SK-N-SH (cell line): ENCODE measurements at regions not wholly inside any gene's neighbourhood (a gene's known extent, or its start where the extent isn't known, plus 50 kb on each side); places are given as distances from the start of the nearest gene placed in this dataset.

Experiments
- CTCF ChIA-PET: fragments of 300-600, 350-600 bp; formaldehyde crosslinking; extraction: SDS; loops from one replicate; lab custom pipeline; 2021; lab: Yijun Ruan, JAX
- POLR2A ChIA-PET: fragments of 350-600 bp; sonication (Branson Sonifier 250); formaldehyde crosslinking; extraction: SDS; loops from one replicate; lab custom pipeline; 2020; ENCODE audit warnings: antibody characterized with exemption, inconsistent platforms; lab: Yijun Ruan, JAX
- DNase-seq: peaks from one replicate; pipeline ENCODE4 v3.0.0; 2012
- H2AFZ ChIP-seq: fragments of 200-600 bp; sonication (generic); 2 replicates; pipeline ENCODE4 v1.8.1; 2016; ENCODE audit warnings: antibody characterized with exemption, mild to moderate bottlenecking, low read depth
- H3F3A ChIP-seq: fragments of 200-600 bp; sonication (generic); replicated peaks from 2 replicates; pipeline ENCODE3; 2016; ENCODE audit warnings: antibody characterized with exemption, mild to moderate bottlenecking; ENCODE audit not compliant: insufficient read depth
- H3K27ac ChIP-seq, 2 experiments: fragments of 200-500 bp in 1 of 2; fragments of 200-600 bp in 1 of 2; sonication (Bioruptor generic) in 1 of 2; sonication (generic), shearing (Covaris generic) in 1 of 2; 2 replicates each; pipeline versions ENCODE4 v1.5.1 to v1.6.1; 2014 to 2016; ENCODE audit warnings: low read depth in 2 of 2, inconsistent platforms in 1 of 2, low read length in 1 of 2, mild to moderate bottlenecking in 1 of 2, mixed read lengths in 1 of 2
- H3K27me3 ChIP-seq: fragments of 200-600 bp; sonication (generic), shearing (Covaris generic); 2 replicates; pipeline ENCODE4 v1.6.1; 2016; ENCODE audit warnings: mixed run types; ENCODE audit not compliant: insufficient read depth
- H3K36me3 ChIP-seq, 2 experiments: fragments of 200-500 bp in 1 of 2; fragments of 200-600 bp in 1 of 2; sonication (Bioruptor generic) in 1 of 2; sonication (generic) in 1 of 2; replicated peaks in 1 of 2; 2 replicates each; pipeline versions ENCODE3 to v1.5.1; 2014 to 2016; ENCODE audit warnings: low read length in 1 of 2, mild to moderate bottlenecking in 1 of 2; ENCODE audit not compliant: insufficient read depth in 2 of 2, control insufficient read depth in 1 of 2
- H3K4me1 ChIP-seq, 2 experiments: fragments of 200-500 bp in 1 of 2; fragments of 200-600 bp in 1 of 2; sonication (Bioruptor generic) in 1 of 2; sonication (generic), shearing (Covaris generic) in 1 of 2; 2 replicates each; pipeline versions ENCODE4 v1.5.1 to v1.6.1; 2014 to 2016; ENCODE audit warnings: low read depth in 1 of 2, low read length in 1 of 2, mixed run types in 1 of 2; ENCODE audit not compliant: insufficient read depth in 2 of 2, control insufficient read depth in 1 of 2
- H3K4me2 ChIP-seq: fragments of 200-600 bp; sonication (generic), shearing (Covaris generic); 2 replicates; pipeline ENCODE4 v1.6.1; 2017; ENCODE audit warnings: mixed run types
- H3K4me3 ChIP-seq, 2 experiments: fragments of 200-500 bp in 1 of 2; fragments of 200-600 bp in 1 of 2; sonication (Bioruptor generic) in 1 of 2; sonication (generic), shearing (Covaris generic) in 1 of 2; 2 replicates each; pipeline versions ENCODE4 v1.5.1 to v1.8.1; 2014 to 2016; ENCODE audit warnings: low read depth in 2 of 2, inconsistent platforms in 1 of 2, low read length in 1 of 2, mild to moderate bottlenecking in 1 of 2, mixed read lengths in 1 of 2, moderate library complexity in 1 of 2
- H3K79me2 ChIP-seq: fragments of 200-600 bp; sonication (generic); 2 replicates; pipeline ENCODE4 v1.8.1; 2017; ENCODE audit warnings: mild to moderate bottlenecking; ENCODE audit not compliant: insufficient read depth
- H3K9ac ChIP-seq: fragments of 200-600 bp; sonication (generic); 2 replicates; pipeline ENCODE4 v1.6.1; 2017; ENCODE audit warnings: mixed run types
- H3K9me2 ChIP-seq: fragments of 200-600 bp; sonication (generic); 2 replicates; pipeline ENCODE4 v1.6.1; 2017; ENCODE audit warnings: mixed run types
- H3K9me3 ChIP-seq: fragments of 200-600 bp; sonication (generic); 2 replicates; pipeline ENCODE4 v1.6.1; 2017; ENCODE audit warnings: mixed run types, mild to moderate bottlenecking, moderate library complexity
- H4K20me1 ChIP-seq: fragments of 200-600 bp; sonication (generic); 2 replicates; pipeline ENCODE4 v1.6.1; 2017; ENCODE audit warnings: mild to moderate bottlenecking, mixed run types; ENCODE audit not compliant: insufficient read depth
- CHD2 ChIP-seq: fragments of 150-350 bp; IDR thresholded peaks from 2 replicates; pipeline ENCODE4 v1.6.1; 2018; ENCODE audit warnings: low read length; ENCODE audit not compliant: partially characterized antibody
- ELF1 ChIP-seq: IDR thresholded peaks from 2 replicates; pipeline ENCODE4 v1.4.0; 2012
- EP300 ChIP-seq, 2 experiments: IDR thresholded peaks; 2 replicates each; pipeline versions ENCODE4 v1.4.0 to v1.6.1; 2012; ENCODE audit warnings: borderline replicate concordance in 1 of 2, low read depth in 1 of 2, low read length in 1 of 2
- EZH2phosphoT487 ChIP-seq: fragments of 200-600 bp; sonication (generic); IDR thresholded peaks from 2 replicates; pipeline ENCODE4 v1.6.1; 2017; ENCODE audit warnings: low read depth, mixed run types, mild to moderate bottlenecking, antibody characterized with exemption, moderate library complexity, borderline replicate concordance
- FOXM1 ChIP-seq: IDR thresholded peaks from 2 replicates; pipeline ENCODE4 v1.4.0; 2012; ENCODE audit warnings: low read depth, mild to moderate bottlenecking
- GATA2 ChIP-seq: sonication (generic); formaldehyde crosslinking; IDR thresholded peaks from 2 replicates; pipeline ENCODE4 v1.5.0; 2020; ENCODE audit warnings: mild to moderate bottlenecking, missing genetic modification reagents
- JUND ChIP-seq: IDR thresholded peaks from 2 replicates; pipeline ENCODE4 v1.4.0; 2012
- NRF1 ChIP-seq: IDR thresholded peaks from 2 replicates; pipeline ENCODE4 v1.6.1; 2012; ENCODE audit warnings: low read depth, mild to moderate bottlenecking, low read length
- POLR2AphosphoS5 ChIP-seq: IDR thresholded peaks from 2 replicates; pipeline ENCODE4 v1.6.1; 2012; ENCODE audit warnings: low read depth, low read length
- RAD21 ChIP-seq: IDR thresholded peaks from 2 replicates; pipeline ENCODE4 v1.6.1; 2012; ENCODE audit warnings: mild to moderate bottlenecking, low read length
- RCOR1 ChIP-seq: fragments of 150-350 bp; IDR thresholded peaks from 2 replicates; pipeline ENCODE4 v1.6.1; 2017; ENCODE audit warnings: antibody characterized with exemption, low read length
- RFX5 ChIP-seq: IDR thresholded peaks from 2 replicates; pipeline ENCODE4 v1.6.1; 2012; ENCODE audit warnings: mild to moderate bottlenecking, improper control_type of control experiment, low read length
- SMC3 ChIP-seq: IDR thresholded peaks from 2 replicates; pipeline ENCODE4 v1.6.1; 2012; ENCODE audit warnings: low read depth, low read length, improper control_type of control experiment
- TEAD4 ChIP-seq: IDR thresholded peaks from 2 replicates; pipeline ENCODE4 v1.4.0; 2012; ENCODE audit warnings: mild to moderate bottlenecking, borderline replicate concordance; ENCODE audit not compliant: insufficient read depth
- YY1 ChIP-seq: IDR thresholded peaks from 2 replicates; pipeline ENCODE4 v1.4.0; 2012; ENCODE audit warnings: low read depth, mild to moderate bottlenecking
- WGBS: methylation state at CpG from one replicate; pipeline ENCODE4 v1.1.6; 2017; ENCODE audit warnings: low lambda C conversion rate; 5-methylcytosine and 5-hydroxymethylcytosine counted together
- TF ChIP-seq, protein P1 (sequence below): fragments of 150-350 bp; IDR thresholded peaks from 2 replicates; pipeline ENCODE4 v1.6.1; 2016; ENCODE audit warnings: mild to moderate bottlenecking, low read depth, low read length
- TF ChIP-seq, protein P2 (sequence below): fragments of 200-600 bp; sonication (generic); IDR thresholded peaks from 2 replicates; pipeline ENCODE4 v1.6.1; 2017; ENCODE audit warnings: antibody characterized with exemption, mild to moderate bottlenecking, moderate library complexity
- TF ChIP-seq, protein P3 (sequence below): IDR thresholded peaks from 2 replicates; pipeline ENCODE4; 2012
- TF ChIP-seq, protein P4 (sequence below): IDR thresholded peaks from 2 replicates; pipeline ENCODE4 v1.4.0; 2012; ENCODE audit warnings: low read depth, borderline replicate concordance
- TF ChIP-seq, protein P5 (sequence below): fragments of 150-350 bp; IDR thresholded peaks from 2 replicates; pipeline ENCODE4 v1.6.1; 2017; ENCODE audit warnings: antibody characterized with exemption, low read length, low read depth, borderline replicate concordance

DNA sequence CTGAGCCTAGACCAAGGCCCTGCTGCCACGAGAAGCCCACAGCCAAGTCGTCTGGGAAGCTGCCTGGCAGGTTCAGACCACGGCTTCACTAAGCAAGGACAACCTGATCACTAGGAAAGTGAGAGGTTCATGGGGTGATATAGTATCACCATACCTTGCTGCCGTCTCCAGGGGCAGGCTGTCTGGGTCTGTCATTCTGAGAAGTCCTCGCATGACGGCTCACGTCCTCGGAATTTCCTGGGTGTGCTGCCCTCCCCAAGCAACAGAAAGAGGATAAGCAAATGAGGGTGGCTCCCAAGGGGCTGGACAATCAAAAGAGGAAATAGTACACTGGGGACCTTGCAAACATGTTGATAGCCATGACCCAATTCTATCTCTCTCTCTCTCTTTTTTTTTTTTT is 207.4 kb upstream of the IGF1R start:
- ChIA-PET POLR2A (no interaction called here), CTCF (interaction anchor here (1.0 to 6.3 kb wide), 9 partner anchors 10 to 635 kb away, joined by 3 to 48 read pairs (median 6); no protein-coding TSS in a partner anchor)
- Histone ChIP-seq H2AFZ (no peak overlapping the region), H3F3A (no peaks in the 10 kb centered on the region), H3K9ac (no peak overlapping the region), H3K9me3 (no peaks in the 10 kb centered on the region), H4K20me1 (no peaks in the 10 kb centered on the region), H3K27me3 (peaks cover 27% of the 10 kb centered on the region; the same call in 1 of the 2 replicates), H3K4me3 (no peak overlapping the region), H3K36me3 (no peaks in the 10 kb centered on the region), H3K27ac (no peak overlapping the region), H3K4me2 (no peak overlapping the region), H3K4me1 (no peaks in the 10 kb centered on the region), H3K79me2 (no peaks in the 10 kb centered on the region), H3K9me2 (no peaks in the 10 kb centered on the region)
- 9% methylated on average over 7 of the region's 8 CpGs for WGBS
- DNase-seq = no peak
- no peak for TF ChIP-seq JUND
- no peak for TF ChIP-seq YY1
- TF ChIP-seq GATA2 (CRISPR knock-in tag) = no peak
- no peak for TF ChIP-seq SMC3
- no peak for TF ChIP-seq EZH2phosphoT487
- TF ChIP-seq NRF1 = no peak
- TF ChIP-seq TEAD4 = no peak
- no peak for TF ChIP-seq RCOR1
- TF ChIP-seq, protein P1, sequence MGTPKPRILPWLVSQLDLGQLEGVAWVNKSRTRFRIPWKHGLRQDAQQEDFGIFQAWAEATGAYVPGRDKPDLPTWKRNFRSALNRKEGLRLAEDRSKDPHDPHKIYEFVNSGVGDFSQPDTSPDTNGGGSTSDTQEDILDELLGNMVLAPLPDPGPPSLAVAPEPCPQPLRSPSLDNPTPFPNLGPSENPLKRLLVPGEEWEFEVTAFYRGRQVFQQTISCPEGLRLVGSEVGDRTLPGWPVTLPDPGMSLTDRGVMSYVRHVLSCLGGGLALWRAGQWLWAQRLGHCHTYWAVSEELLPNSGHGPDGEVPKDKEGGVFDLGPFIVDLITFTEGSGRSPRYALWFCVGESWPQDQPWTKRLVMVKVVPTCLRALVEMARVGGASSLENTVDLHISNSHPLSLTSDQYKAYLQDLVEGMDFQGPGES = no peak
- no peak for TF ChIP-seq EP300 (IDR thresholded peaks at IDR 0.05; ENCODE audit: borderline replicate concordance in 1 of 2, low read depth in 1 of 2, low read length in 1 of 2)
- TF ChIP-seq, protein P2, sequence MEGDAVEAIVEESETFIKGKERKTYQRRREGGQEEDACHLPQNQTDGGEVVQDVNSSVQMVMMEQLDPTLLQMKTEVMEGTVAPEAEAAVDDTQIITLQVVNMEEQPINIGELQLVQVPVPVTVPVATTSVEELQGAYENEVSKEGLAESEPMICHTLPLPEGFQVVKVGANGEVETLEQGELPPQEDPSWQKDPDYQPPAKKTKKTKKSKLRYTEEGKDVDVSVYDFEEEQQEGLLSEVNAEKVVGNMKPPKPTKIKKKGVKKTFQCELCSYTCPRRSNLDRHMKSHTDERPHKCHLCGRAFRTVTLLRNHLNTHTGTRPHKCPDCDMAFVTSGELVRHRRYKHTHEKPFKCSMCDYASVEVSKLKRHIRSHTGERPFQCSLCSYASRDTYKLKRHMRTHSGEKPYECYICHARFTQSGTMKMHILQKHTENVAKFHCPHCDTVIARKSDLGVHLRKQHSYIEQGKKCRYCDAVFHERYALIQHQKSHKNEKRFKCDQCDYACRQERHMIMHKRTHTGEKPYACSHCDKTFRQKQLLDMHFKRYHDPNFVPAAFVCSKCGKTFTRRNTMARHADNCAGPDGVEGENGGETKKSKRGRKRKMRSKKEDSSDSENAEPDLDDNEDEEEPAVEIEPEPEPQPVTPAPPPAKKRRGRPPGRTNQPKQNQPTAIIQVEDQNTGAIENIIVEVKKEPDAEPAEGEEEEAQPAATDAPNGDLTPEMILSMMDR = no peak
- no peak for TF ChIP-seq FOXM1
- TF ChIP-seq ELF1 = no peak
- TF ChIP-seq, protein P3, sequence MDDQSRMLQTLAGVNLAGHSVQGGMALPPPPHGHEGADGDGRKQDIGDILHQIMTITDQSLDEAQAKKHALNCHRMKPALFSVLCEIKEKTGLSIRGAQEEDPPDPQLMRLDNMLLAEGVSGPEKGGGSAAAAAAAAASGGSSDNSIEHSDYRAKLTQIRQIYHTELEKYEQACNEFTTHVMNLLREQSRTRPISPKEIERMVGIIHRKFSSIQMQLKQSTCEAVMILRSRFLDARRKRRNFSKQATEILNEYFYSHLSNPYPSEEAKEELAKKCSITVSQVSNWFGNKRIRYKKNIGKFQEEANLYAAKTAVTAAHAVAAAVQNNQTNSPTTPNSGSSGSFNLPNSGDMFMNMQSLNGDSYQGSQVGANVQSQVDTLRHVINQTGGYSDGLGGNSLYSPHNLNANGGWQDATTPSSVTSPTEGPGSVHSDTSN = no peak
- TF ChIP-seq CHD2 = no peak
- TF ChIP-seq, protein P4, sequence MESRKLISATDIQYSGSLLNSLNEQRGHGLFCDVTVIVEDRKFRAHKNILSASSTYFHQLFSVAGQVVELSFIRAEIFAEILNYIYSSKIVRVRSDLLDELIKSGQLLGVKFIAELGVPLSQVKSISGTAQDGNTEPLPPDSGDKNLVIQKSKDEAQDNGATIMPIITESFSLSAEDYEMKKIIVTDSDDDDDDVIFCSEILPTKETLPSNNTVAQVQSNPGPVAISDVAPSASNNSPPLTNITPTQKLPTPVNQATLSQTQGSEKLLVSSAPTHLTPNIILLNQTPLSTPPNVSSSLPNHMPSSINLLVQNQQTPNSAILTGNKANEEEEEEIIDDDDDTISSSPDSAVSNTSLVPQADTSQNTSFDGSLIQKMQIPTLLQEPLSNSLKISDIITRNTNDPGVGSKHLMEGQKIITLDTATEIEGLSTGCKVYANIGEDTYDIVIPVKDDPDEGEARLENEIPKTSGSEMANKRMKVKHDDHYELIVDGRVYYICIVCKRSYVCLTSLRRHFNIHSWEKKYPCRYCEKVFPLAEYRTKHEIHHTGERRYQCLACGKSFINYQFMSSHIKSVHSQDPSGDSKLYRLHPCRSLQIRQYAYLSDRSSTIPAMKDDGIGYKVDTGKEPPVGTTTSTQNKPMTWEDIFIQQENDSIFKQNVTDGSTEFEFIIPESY = no peak
- TF ChIP-seq POLR2AphosphoS5 = no peak
- TF ChIP-seq, protein P5, sequence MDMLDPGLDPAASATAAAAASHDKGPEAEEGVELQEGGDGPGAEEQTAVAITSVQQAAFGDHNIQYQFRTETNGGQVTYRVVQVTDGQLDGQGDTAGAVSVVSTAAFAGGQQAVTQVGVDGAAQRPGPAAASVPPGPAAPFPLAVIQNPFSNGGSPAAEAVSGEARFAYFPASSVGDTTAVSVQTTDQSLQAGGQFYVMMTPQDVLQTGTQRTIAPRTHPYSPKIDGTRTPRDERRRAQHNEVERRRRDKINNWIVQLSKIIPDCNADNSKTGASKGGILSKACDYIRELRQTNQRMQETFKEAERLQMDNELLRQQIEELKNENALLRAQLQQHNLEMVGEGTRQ = no peak
- TF ChIP-seq RFX5 = no peak
- TF ChIP-seq RAD21 = no peak
